ENCODE measurements at regions not wholly inside any gene's neighbourhood (a gene's known extent, or its start where the extent isn't known, plus 50 kb on each side); places are given as distances from the start of the nearest gene placed in this dataset.

GRCh38 chr4:176526704-176527103 is 206.9 kb downstream of the SPCS3 start:
- TF ChIP-seq CTCF (IDR thresholded peaks at IDR 0.05; ENCODE audit: insufficient read depth, low read depth, low read length) (no peak), EZH2 (IDR thresholded peaks at IDR 0.05; ENCODE audit: insufficient read depth, low read length) (no peak)

All from astrocyte (in vitro differentiated cells and primary cell).